ENCODE measurements at regions not wholly inside any gene's neighbourhood (a gene's known extent, or its start where the extent isn't known, plus 50 kb on each side); places are given as distances from the start of the nearest gene placed in this dataset.

GRCh38 chr1:165031001-165031400, 325.5 kb downstream of the LMX1A start:
- TF ChIP-seq, protein P1, sequence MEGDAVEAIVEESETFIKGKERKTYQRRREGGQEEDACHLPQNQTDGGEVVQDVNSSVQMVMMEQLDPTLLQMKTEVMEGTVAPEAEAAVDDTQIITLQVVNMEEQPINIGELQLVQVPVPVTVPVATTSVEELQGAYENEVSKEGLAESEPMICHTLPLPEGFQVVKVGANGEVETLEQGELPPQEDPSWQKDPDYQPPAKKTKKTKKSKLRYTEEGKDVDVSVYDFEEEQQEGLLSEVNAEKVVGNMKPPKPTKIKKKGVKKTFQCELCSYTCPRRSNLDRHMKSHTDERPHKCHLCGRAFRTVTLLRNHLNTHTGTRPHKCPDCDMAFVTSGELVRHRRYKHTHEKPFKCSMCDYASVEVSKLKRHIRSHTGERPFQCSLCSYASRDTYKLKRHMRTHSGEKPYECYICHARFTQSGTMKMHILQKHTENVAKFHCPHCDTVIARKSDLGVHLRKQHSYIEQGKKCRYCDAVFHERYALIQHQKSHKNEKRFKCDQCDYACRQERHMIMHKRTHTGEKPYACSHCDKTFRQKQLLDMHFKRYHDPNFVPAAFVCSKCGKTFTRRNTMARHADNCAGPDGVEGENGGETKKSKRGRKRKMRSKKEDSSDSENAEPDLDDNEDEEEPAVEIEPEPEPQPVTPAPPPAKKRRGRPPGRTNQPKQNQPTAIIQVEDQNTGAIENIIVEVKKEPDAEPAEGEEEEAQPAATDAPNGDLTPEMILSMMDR (IDR thresholded peaks at IDR 0.05) = no peak
- TF ChIP-seq POLR2A (IDR thresholded peaks at IDR 0.05) = no peak
- no peak for TF ChIP-seq EP300 (IDR thresholded peaks at IDR 0.05)
- TF ChIP-seq POLR2AphosphoS5 (IDR thresholded peaks at IDR 0.05) = no peak
